ENCODE measurements at regions not wholly inside any gene's neighbourhood (a gene's known extent, or its start where the extent isn't known, plus 50 kb on each side); places are given as distances from the start of the nearest gene placed in this dataset.

DNA sequence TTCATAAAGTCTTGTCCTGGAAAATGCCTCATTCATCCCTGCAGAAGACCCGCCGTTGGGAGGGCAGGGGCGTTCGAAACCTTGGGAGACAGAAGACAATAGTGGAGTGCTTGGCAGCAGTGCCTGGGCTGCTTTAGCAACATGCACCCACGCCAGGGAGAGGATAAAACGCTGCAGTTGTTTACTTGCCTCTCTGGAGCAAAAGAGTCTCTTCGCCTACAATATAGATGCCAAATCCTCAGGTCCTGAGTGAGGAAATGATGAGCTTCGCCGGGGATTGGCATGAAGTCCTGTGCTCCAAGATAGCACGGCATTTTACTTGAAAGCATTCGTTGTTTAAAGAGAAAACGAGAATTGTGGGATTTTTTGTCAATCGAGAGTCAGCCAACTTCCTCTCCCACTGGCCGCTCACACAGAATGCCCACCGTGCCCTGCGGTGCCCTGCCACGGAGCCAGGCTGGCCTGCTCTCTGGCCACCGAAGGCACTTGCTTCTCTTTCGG, 152.5 kb upstream of the POU3F3 start:
- H3K27me3 Mint-ChIP-seq (ENCODE audit: low read depth in 2 of 2), result peaks cover 6 to 14% of the 10 kb centered on the region in 2 donors
- no peaks in the 10 kb centered on the region for H3K4me1 Mint-ChIP-seq
- no peak overlapping the region for H3K27ac Mint-ChIP-seq
- H3K9me3 Mint-ChIP-seq, result no peaks in the 10 kb centered on the region
- intact Hi-C loops (cut with micrococcal nuclease), result no loop called here
- no peak for TF ChIP-seq CTCF (IDR thresholded peaks at IDR 0.05)
- no peaks in the 10 kb centered on the region for H3K4me1 ChIP-seq (ENCODE audit: control insufficient read depth, insufficient read depth, low read length)
- H3K4me3 ChIP-seq (ENCODE audit: low read length), result no peak overlapping the region
- WGBS (ENCODE audit: insufficient coverage), result 93% methylated on average over 19 of the region's 19 CpGs
- H3K36me3 Mint-ChIP-seq, result no peaks in the 10 kb centered on the region
- no peak overlapping the region for H3K4me3 Mint-ChIP-seq
- H3K27ac ChIP-seq (ENCODE audit: low read length), result no peak overlapping the region
- no peaks in the 10 kb centered on the region for H3K9me3 ChIP-seq (ENCODE audit: control insufficient read depth, insufficient read depth, low read length)
- DNase-seq (no peak), ATAC-seq (no peak)
- no peaks in the 10 kb centered on the region for H3K36me3 ChIP-seq (ENCODE audit: control insufficient read depth, insufficient read depth, low read length)
- H3K27me3 ChIP-seq (ENCODE audit: control insufficient read depth, insufficient read depth, low read length), result no peaks in the 10 kb centered on the region

GRCh38 chr2:104702031-104702850, 151.7 kb upstream of the POU3F3 start:
- H3K9me3 Mint-ChIP-seq, result no peaks in the 10 kb centered on the region
- 89% methylated on average over 10 of the region's 11 CpGs for WGBS (ENCODE audit: insufficient coverage)
- intact Hi-C loops (cut with micrococcal nuclease), result no loop called here

DNA sequence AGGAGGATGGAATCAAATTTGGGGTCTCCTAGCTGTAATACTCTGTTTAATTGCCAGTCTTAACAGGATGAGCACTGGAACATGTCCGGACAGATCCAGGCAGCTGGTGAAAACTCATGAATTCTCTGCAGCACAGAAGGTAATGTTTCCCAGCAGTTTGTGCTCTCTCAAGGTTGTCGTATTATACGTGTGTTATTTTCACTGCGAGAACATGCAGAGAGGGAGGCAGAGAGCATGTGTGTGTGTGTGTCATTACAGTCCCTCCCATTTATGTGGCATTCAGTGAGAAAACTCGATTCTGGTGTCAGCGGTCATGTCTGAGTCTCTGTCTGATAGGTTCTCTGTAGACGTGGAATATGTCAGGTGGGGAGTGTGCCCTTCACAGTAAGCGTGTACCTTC, 150.2 kb upstream of the POU3F3 start:
- 89% methylated on average over 8 of the region's 8 CpGs for WGBS (ENCODE audit: insufficient coverage)
- intact Hi-C loops (cut with micrococcal nuclease), result no loop called here
- peaks cover 0 to 2% of the 10 kb centered on the region in 2 donors for H3K27me3 Mint-ChIP-seq (ENCODE audit: low read depth in 2 of 2)
- H3K4me1 Mint-ChIP-seq, result no peaks in the 10 kb centered on the region
- no peak overlapping the region for H3K4me3 ChIP-seq (ENCODE audit: low read length)
- no peak overlapping the region for H3K27ac ChIP-seq (ENCODE audit: low read length)
- no peaks in the 10 kb centered on the region for H3K27me3 ChIP-seq (ENCODE audit: control insufficient read depth, insufficient read depth, low read length)
- H3K36me3 ChIP-seq (ENCODE audit: control insufficient read depth, insufficient read depth, low read length), result no peaks in the 10 kb centered on the region
- no peak for DNase-seq
- H3K4me1 ChIP-seq (ENCODE audit: control insufficient read depth, insufficient read depth, low read length), result no peaks in the 10 kb centered on the region
- H3K9me3 Mint-ChIP-seq, result no peaks in the 10 kb centered on the region
- no peak overlapping the region for H3K4me3 Mint-ChIP-seq
- TF ChIP-seq CTCF (IDR thresholded peaks at IDR 0.05), result no peak
- H3K9me3 ChIP-seq (ENCODE audit: control insufficient read depth, insufficient read depth, low read length), result no peaks in the 10 kb centered on the region
- no peak overlapping the region for H3K27ac Mint-ChIP-seq
- ATAC-seq, result no peak
- H3K36me3 Mint-ChIP-seq, result no peaks in the 10 kb centered on the region

More at GRCh38 chr2:104702031-104702850, 151.7 kb upstream of the POU3F3 start:
- Mint-ChIP-seq H3K36me3 (no peaks in the 10 kb centered on the region), H3K27me3 (ENCODE audit: low read depth in 2 of 2) (peaks cover 6% of the 10 kb centered on the region in 2 donors), H3K4me3 (no peak overlapping the region), H3K27ac (no peak overlapping the region), H3K4me1 (no peaks in the 10 kb centered on the region)
- no peak for TF ChIP-seq CTCF (IDR thresholded peaks at IDR 0.05)
- H3K36me3 ChIP-seq (ENCODE audit: control insufficient read depth, insufficient read depth, low read length), result no peaks in the 10 kb centered on the region
- no peaks in the 10 kb centered on the region for H3K9me3 ChIP-seq (ENCODE audit: control insufficient read depth, insufficient read depth, low read length)
- no peak overlapping the region for H3K27ac ChIP-seq (ENCODE audit: low read length)
- no peak for ATAC-seq
- H3K4me3 ChIP-seq (ENCODE audit: low read length), result no peak overlapping the region
- DNase-seq, result no peak
- H3K27me3 ChIP-seq (ENCODE audit: control insufficient read depth, insufficient read depth, low read length), result no peaks in the 10 kb centered on the region
- H3K4me1 ChIP-seq (ENCODE audit: control insufficient read depth, insufficient read depth, low read length), result no peaks in the 10 kb centered on the region

All from natural killer cell (primary cell).